ENCODE measurements at regions not wholly inside any gene's neighbourhood (a gene's known extent, or its start where the extent isn't known, plus 50 kb on each side); places are given as distances from the start of the nearest gene placed in this dataset. TPM values are rescaled to one million over a fixed set of nuclear protein-coding genes. Genes with fewer than 3 reads are reported as not detected.

GRCh38 chrX:142256935-142257334, 51.8 kb upstream of the MAGEC2 start:
- no peaks in the 10 kb centered on the region for H3K9me1 ChIP-seq (replicated peaks; ENCODE audit: control insufficient read depth, extremely low read depth, insufficient read depth, low read length)
- no peaks in the 10 kb centered on the region for H3K27me3 ChIP-seq (ENCODE audit: control insufficient read depth in 2 of 2, insufficient read depth in 2 of 2, low read length in 2 of 2)
- H2AFZ ChIP-seq (ENCODE audit: low read depth, low read length): no peak overlapping the region
- DNase-seq (ENCODE audit: low read depth, low spot score): no peak
- no peaks in the 10 kb centered on the region for H4K20me1 ChIP-seq (replicated peaks; ENCODE audit: control insufficient read depth, extremely low read depth, insufficient read depth, low read length)
- ChIA-PET POLR2A (no interaction called here), CTCF (no interaction called here)
- no peaks in the 10 kb centered on the region for H3K4me1 ChIP-seq (ENCODE audit: control insufficient read depth, extremely low read depth, insufficient read depth, low read length)
- H3K4me2 ChIP-seq (ENCODE audit: insufficient read depth, low read length): no peak overlapping the region
- no peaks in the 10 kb centered on the region for H3K36me3 ChIP-seq (ENCODE audit: control insufficient read depth in 2 of 2, extremely low read depth in 1 of 2, insufficient read depth in 2 of 2, low read length in 2 of 2)
- no peak overlapping the region for H3K4me3 ChIP-seq (replicated peaks in 1 of 3; ENCODE audit: insufficient read depth in 1 of 3, low read depth in 1 of 3, low read length in 3 of 3)
- no peaks in the 10 kb centered on the region for H3K9me3 ChIP-seq (replicated peaks; ENCODE audit: control insufficient read depth, insufficient read depth, low read length)
- no peak for TF ChIP-seq GATA2 (IDR thresholded peaks at IDR 0.05; ENCODE audit: insufficient read depth, insufficient read length, low read depth, low read length)
- no peak for TF ChIP-seq EZH2 (IDR thresholded peaks at IDR 0.05; ENCODE audit: borderline replicate concordance, low read depth, low read length, severe bottlenecking)
- no peak for TF ChIP-seq MYC (IDR thresholded peaks at IDR 0.05; ENCODE audit: low read depth, low read length)
- no peak for TF ChIP-seq POLR2AphosphoS5 (IDR thresholded peaks at IDR 0.05; ENCODE audit: insufficient read depth, low read depth, low read length)
- TF ChIP-seq JUN (IDR thresholded peaks at IDR 0.05; ENCODE audit: borderline replicate concordance, insufficient read depth, insufficient read length, low read depth): no peak
- TF ChIP-seq FOS (IDR thresholded peaks at IDR 0.05; ENCODE audit: borderline replicate concordance, insufficient read depth, low read length): no peak
- TF ChIP-seq MAX (IDR thresholded peaks at IDR 0.05; ENCODE audit: insufficient read depth, insufficient read length): no peak
- no peak for TF ChIP-seq CTCF (IDR thresholded peaks at IDR 0.05; ENCODE audit: extremely low read depth in 1 of 2, insufficient read depth in 1 of 2, low read depth in 1 of 2, low read length in 2 of 2)
- no peak for TF ChIP-seq POLR2A (IDR thresholded peaks at IDR 0.05; ENCODE audit: low read depth, low read length)
- H3K9ac ChIP-seq (replicated peaks; ENCODE audit: extremely low read depth, insufficient read depth, low read length): no peak overlapping the region
- intact Hi-C loops (cut with micrococcal nuclease): no loop called here
- H3K79me2 ChIP-seq (ENCODE audit: control insufficient read depth, insufficient read depth, low read length): no peaks in the 10 kb centered on the region
- dilution Hi-C loops (cut with MboI; ENCODE audit: extremely low pct_ligation_motif_present, low sequenced_read_pairs): no loop called here
- no peak overlapping the region for H3K27ac ChIP-seq (ENCODE audit: insufficient read depth, low read depth, low read length)
- no peak for FAIRE-seq
- BruUV-seq (replicated peaks): no TSS peak

Small RNAs in the stretch of these regions (small RNA-seq; reads per million reads assigned to genes)
- not detected for gene RNA5SP516 (ENCODE audit: insufficient read depth, insufficient read length, low read depth, low replicate concordance)
